NCI-H82 treated with DMSO at 0.1 percent for 48 hours (cell line): ENCODE measurements at regions not wholly inside any gene's neighbourhood (a gene's known extent, or its start where the extent isn't known, plus 50 kb on each side); places are given as distances from the start of the nearest gene placed in this dataset.
"Not testable (repeated sequence)": the region's sequence is repeated elsewhere in the genome, so short reads cannot be mapped to it uniquely, and the experiment has no call there.

ENCODE experiments used
- DNase-seq: peaks from one replicate; lab custom pipeline; 2025; ENCODE audit not compliant: unreplicated experiment; lab: John Stamatoyannopoulos, UW

- DNase-seq = no peak
These were observed 104.5 kb upstream of the FAM20A start for GRCh38 chr17:68705714-68706076.

- DNase-seq = no peak
These were observed 103.9 kb upstream of the FAM20A start for GRCh38 chr17:68704871-68705713.

GRCh38 chr17:68701046-68701445 lies 99.9 kb upstream of the FAM20A start:
- DNase-seq = no peak

- no peak for DNase-seq
These were observed 99.3 kb upstream of the FAM20A start for GRCh38 chr17:68700421-68700820.

GRCh38 chr17:68699936-68700335 lies 98.8 kb upstream of the FAM20A start:
- DNase-seq = no peak

GRCh38 chr17:68698746-68699145 lies 97.6 kb upstream of the FAM20A start:
- no peak for DNase-seq

- DNase-seq = no peak
These were observed 96.7 kb upstream of the FAM20A start for GRCh38 chr17:68697850-68698361.

- no peak for DNase-seq
These were observed 94.5 kb upstream of the FAM20A start for GRCh38 chr17:68695659-68696058.

- no peak for DNase-seq
These were observed 93.8 kb upstream of the FAM20A start for GRCh38 chr17:68694791-68695485.

- DNase-seq = no peak
These were observed 92.7 kb upstream of the FAM20A start for GRCh38 chr17:68693896-68694295.

- DNase-seq = no peak
These were observed 92.3 kb upstream of the FAM20A start for GRCh38 chr17:68693466-68693865.

- no peak for DNase-seq
These were observed 85.2 kb upstream of the FAM20A start for GRCh38 chr17:68686108-68686988.

- no peak for DNase-seq
These were observed 83.8 kb upstream of the FAM20A start for GRCh38 chr17:68684949-68685357.

- DNase-seq = no peak
These were observed 81.7 kb upstream of the FAM20A start for GRCh38 chr17:68682903-68683302.

- no peak for DNase-seq
These were observed 78.7 kb upstream of the FAM20A start for GRCh38 chr17:68679882-68680281.

- no peak for DNase-seq
These were observed 75.7 kb upstream of the FAM20A start for GRCh38 chr17:68676856-68677255.

- no peak for DNase-seq
These were observed 74.6 kb upstream of the FAM20A start for GRCh38 chr17:68675723-68676122.

GRCh38 chr17:68674029-68674925 lies 73.1 kb upstream of the FAM20A start:
- no peak for DNase-seq

- DNase-seq = no peak
These were observed 70.0 kb upstream of the FAM20A start for GRCh38 chr17:68670967-68671693.

GRCh38 chr17:68666438-68666837 lies 65.3 kb upstream of the FAM20A start:
- DNase-seq = not testable (repeated sequence)
